Keratinocyte (primary cell): ENCODE measurements at regions not wholly inside any gene's neighbourhood (a gene's known extent, or its start where the extent isn't known, plus 50 kb on each side); places are given as distances from the start of the nearest gene placed in this dataset.

ENCODE experiments used
- DNase-seq: peaks from one replicate; pipeline ENCODE4 v3.0.0-alpha.2; 2011; ENCODE audit warnings: low read depth, missing footprints, low spot score
- FAIRE-seq: peaks from 2 replicates; lab custom pipeline; 2011; peaks lifted over from hg19 to GRCh38; lab: Jason Lieb, UNC
- H2AFZ ChIP-seq: 2 replicates; pipeline ENCODE4 v1.6.0; 2012; ENCODE audit warnings: low read length, control low read depth, inconsistent platforms; ENCODE audit not compliant: control insufficient read depth
- H3K27ac ChIP-seq: 2 replicates; pipeline ENCODE4 v1.5.1; 2011; ENCODE audit warnings: low read length; ENCODE audit not compliant: control insufficient read depth, insufficient read depth
- H3K27me3 ChIP-seq: 3 replicates; pipeline ENCODE4 v1.6.0; 2011; ENCODE audit warnings: low read length; ENCODE audit not compliant: control insufficient read depth, insufficient read depth; ENCODE audit errors: extremely low read depth
- H3K36me3 ChIP-seq, 2 experiments: 2 replicates in 1 of 2; 3 replicates in 1 of 2; pipeline ENCODE4 v1.5.1; 2011; ENCODE audit warnings: low read length in 2 of 2, mild to moderate bottlenecking in 1 of 2; ENCODE audit not compliant: control insufficient read depth in 2 of 2, insufficient read depth in 2 of 2; ENCODE audit errors: extremely low read depth in 1 of 2
- H3K4me1 ChIP-seq: 3 replicates; pipeline ENCODE4 v1.5.1; 2011; ENCODE audit warnings: low read length; ENCODE audit not compliant: control insufficient read depth, insufficient read depth; ENCODE audit errors: extremely low read depth
- H3K4me2 ChIP-seq: 3 replicates; pipeline ENCODE4 v1.6.0; 2011; ENCODE audit warnings: low read depth, low read length; ENCODE audit not compliant: control insufficient read depth, insufficient read depth; ENCODE audit errors: extremely low read depth
- H3K4me3 ChIP-seq, 3 experiments: fragments of 200-600 bp in 1 of 3; sonication (generic) in 1 of 3; 2 replicates in 2 of 3; 3 replicates in 1 of 3; pipeline ENCODE4 v1.5.1; 2011 to 2016; ENCODE audit warnings: low read length in 3 of 3, mild to moderate bottlenecking in 3 of 3, control low read depth in 2 of 3, inconsistent platforms in 1 of 3, low read depth in 1 of 3, mixed read lengths in 1 of 3, mixed run types in 1 of 3, moderate library complexity in 1 of 3; ENCODE audit not compliant: control insufficient read depth in 2 of 3, insufficient read depth in 2 of 3; ENCODE audit errors: extremely low read depth in 1 of 3
- H3K79me2 ChIP-seq: 2 replicates; pipeline ENCODE4 v1.6.0; 2012; ENCODE audit warnings: low read length; ENCODE audit not compliant: control insufficient read depth, insufficient read depth
- H3K9ac ChIP-seq: 3 replicates; pipeline ENCODE4 v1.6.0; 2011; ENCODE audit warnings: low read length; ENCODE audit not compliant: control insufficient read depth, insufficient read depth; ENCODE audit errors: extremely low read depth
- H3K9me1 ChIP-seq: 3 replicates; pipeline ENCODE4 v1.6.0; 2011; ENCODE audit warnings: low read length; ENCODE audit not compliant: control insufficient read depth, insufficient read depth; ENCODE audit errors: extremely low read depth
- H3K9me3 ChIP-seq: 2 replicates; pipeline ENCODE4 v1.5.1; 2012; ENCODE audit warnings: low read depth, low read length; ENCODE audit not compliant: control insufficient read depth
- H4K20me1 ChIP-seq: 3 replicates; pipeline ENCODE4 v1.6.0; 2011; ENCODE audit warnings: low read length; ENCODE audit not compliant: control insufficient read depth, insufficient read depth; ENCODE audit errors: extremely low read depth
- CTCF ChIP-seq, 3 experiments: IDR thresholded peaks in 1 of 3; conservative IDR thresholded peaks in 1 of 3; optimal IDR thresholded peaks in 1 of 3; 2 replicates in 2 of 3; 3 replicates in 1 of 3; pipeline versions ENCODE3 to v1.5.1; 2011; ENCODE audit warnings: low read length in 3 of 3, mild to moderate bottlenecking in 3 of 3, moderate library complexity in 2 of 3, control low read depth in 1 of 3, inconsistent platforms in 1 of 3; ENCODE audit not compliant: insufficient read depth in 2 of 3; ENCODE audit errors: extremely low read depth in 1 of 3
- EZH2 ChIP-seq: IDR thresholded peaks from one replicate; pipeline ENCODE4 v1.6.1; 2012; ENCODE audit warnings: inconsistent platforms, mild to moderate bottlenecking, low read length, moderate library complexity
- dilution Hi-C: fragments of 300-500 bp; cut with MboI; formaldehyde crosslinking; loops from one replicate; pipeline ENCODE4 v1.7.0; 2020; ENCODE audit warnings: low sequenced_read_pairs; ENCODE audit not compliant: extremely low pct_ligation_motif_present

GRCh38 chr4:36966756-36967460 lies 277.6 kb upstream of the NWD2 start:
- no peak overlapping the region for H2AFZ ChIP-seq
- no peak overlapping the region for H3K4me3 ChIP-seq
- H3K27me3 ChIP-seq = no peaks in the 10 kb centered on the region
- no peaks in the 10 kb centered on the region for H3K4me1 ChIP-seq
- H3K9me3 ChIP-seq = no peaks in the 10 kb centered on the region
- no peak overlapping the region for H3K9ac ChIP-seq
- H3K36me3 ChIP-seq = no peaks in the 10 kb centered on the region
- H3K79me2 ChIP-seq = no peaks in the 10 kb centered on the region
- no peaks in the 10 kb centered on the region for H4K20me1 ChIP-seq
- DNase-seq = no peak
- H3K4me2 ChIP-seq = no peak overlapping the region
- FAIRE-seq = no peak
- TF ChIP-seq EZH2 (no peak), CTCF (optimal IDR thresholded peaks at IDR 0.05 in 1 of 3, IDR thresholded peaks at IDR 0.05 in 1 of 3, conservative IDR thresholded peaks at IDR 0.05 in 1 of 3; ENCODE audit: extremely low read depth in 1 of 3, insufficient read depth in 2 of 3, low read length in 3 of 3) (no peak)
- dilution Hi-C loops = no loop called here
- no peaks in the 10 kb centered on the region for H3K9me1 ChIP-seq
- no peak overlapping the region for H3K27ac ChIP-seq

GRCh38 chr4:36979533-36979932 lies 265.0 kb upstream of the NWD2 start:
- no peaks in the 10 kb centered on the region for H3K79me2 ChIP-seq
- H4K20me1 ChIP-seq = no peaks in the 10 kb centered on the region
- no peaks in the 10 kb centered on the region for H3K9me3 ChIP-seq
- H2AFZ ChIP-seq = no peak overlapping the region
- no peaks in the 10 kb centered on the region for H3K9me1 ChIP-seq
- no peak for FAIRE-seq
- no peak overlapping the region for H3K9ac ChIP-seq
- no peak for DNase-seq
- H3K27ac ChIP-seq = no peak overlapping the region
- H3K4me1 ChIP-seq = no peaks in the 10 kb centered on the region
- dilution Hi-C loops = no loop called here
- TF ChIP-seq EZH2 (no peak), CTCF (optimal IDR thresholded peaks at IDR 0.05 in 1 of 3, IDR thresholded peaks at IDR 0.05 in 1 of 3, conservative IDR thresholded peaks at IDR 0.05 in 1 of 3; ENCODE audit: extremely low read depth in 1 of 3, insufficient read depth in 2 of 3, low read length in 3 of 3) (no peak)
- H3K4me2 ChIP-seq = no peak overlapping the region
- H3K4me3 ChIP-seq = no peak overlapping the region
- H3K27me3 ChIP-seq = no peaks in the 10 kb centered on the region
- no peaks in the 10 kb centered on the region for H3K36me3 ChIP-seq
